ENCODE measurements at regions not wholly inside any gene's neighbourhood (a gene's known extent, or its start where the extent isn't known, plus 50 kb on each side); places are given as distances from the start of the nearest gene placed in this dataset.

- Histone ChIP-seq H3K4me2 (replicated peaks; ENCODE audit: low read depth, low read length, poor library complexity, severe bottlenecking) (no peak overlapping the region), H3K9me3 (ENCODE audit: control extremely low read depth in 1 of 3, control insufficient read depth in 2 of 3, insufficient read depth in 1 of 3, low read length in 2 of 3) (no peaks in the 10 kb centered on the region), H3K9ac (ENCODE audit: low read length) (no peak overlapping the region), H3K79me2 (ENCODE audit: control insufficient read depth, insufficient read depth, low read length) (no peaks in the 10 kb centered on the region), H3K4me1 (ENCODE audit: control insufficient read depth in 2 of 2, insufficient read depth in 2 of 2, low read length in 2 of 2) (no peaks in the 10 kb centered on the region), H3K36me3 (replicated peaks in 1 of 2; ENCODE audit: control extremely low read depth in 1 of 2, control insufficient read depth in 1 of 2, extremely low read depth in 1 of 2, insufficient read depth in 2 of 2, low read length in 1 of 2) (no peaks in the 10 kb centered on the region), H3K27ac (ENCODE audit: low read length in 2 of 2) (no peak overlapping the region), H3K4me3 (ENCODE audit: control extremely low read depth in 1 of 5, extremely low read depth in 1 of 5, insufficient read depth in 1 of 5, low read depth in 2 of 5, low read length in 4 of 5) (no peak overlapping the region), H2AFZ (ENCODE audit: insufficient read depth, low read depth, low read length, poor library complexity, severe bottlenecking) (no peak overlapping the region), H4K20me1 (ENCODE audit: control insufficient read depth, insufficient read depth, low read length, poor library complexity, severe bottlenecking) (no peaks in the 10 kb centered on the region), H3K27me3 (replicated peaks in 1 of 4; ENCODE audit: control extremely low read depth in 1 of 4, control insufficient read depth in 3 of 4, insufficient read depth in 4 of 4, low read length in 3 of 4) (no peaks in the 10 kb centered on the region)
- intact Hi-C loops (cut with micrococcal nuclease), result no loop called here
- H3K4me3 Mint-ChIP-seq, result no peak overlapping the region
- 67% methylated on average over 2 of the region's 6 CpGs for WGBS (ENCODE audit: insufficient coverage)
- no peaks in the 10 kb centered on the region for H3K4me1 Mint-ChIP-seq
- H3K9me3 Mint-ChIP-seq (ENCODE audit: insufficient read depth), result no peaks in the 10 kb centered on the region
- POLR2A ChIA-PET, result no interaction called here
- H3K27ac Mint-ChIP-seq, result no peak overlapping the region
- ATAC-seq (ENCODE audit: low read depth) (no peak), DNase-seq (no peak)
- peaks cover 30% of the 10 kb centered on the region for H3K27me3 Mint-ChIP-seq
- TF ChIP-seq CTCF (IDR thresholded peaks at IDR 0.05), result no peak
- no peak for TF ChIP-seq EZH2 (IDR thresholded peaks at IDR 0.05; ENCODE audit: borderline replicate concordance, insufficient read depth, low read depth, low read length, poor library complexity, severe bottlenecking)
- CTCF ChIA-PET, result no interaction called here
These were observed 414.0 kb downstream of the MN1 start for GRCh38 chr22:27387561-27387960.

GRCh38 chr22:27388090-27388600, 413.4 kb downstream of the MN1 start:
- no peak overlapping the region for H3K4me3 Mint-ChIP-seq
- Histone ChIP-seq H3K9ac (ENCODE audit: low read length) (no peak overlapping the region), H3K79me2 (ENCODE audit: control insufficient read depth, insufficient read depth, low read length) (no peaks in the 10 kb centered on the region), H3K4me2 (replicated peaks; ENCODE audit: low read depth, low read length, poor library complexity, severe bottlenecking) (no peak overlapping the region), H4K20me1 (ENCODE audit: control insufficient read depth, insufficient read depth, low read length, poor library complexity, severe bottlenecking) (no peaks in the 10 kb centered on the region), H3K36me3 (replicated peaks in 1 of 2; ENCODE audit: control extremely low read depth in 1 of 2, control insufficient read depth in 1 of 2, extremely low read depth in 1 of 2, insufficient read depth in 2 of 2, low read length in 1 of 2) (no peaks in the 10 kb centered on the region), H3K4me3 (ENCODE audit: control extremely low read depth in 1 of 5, extremely low read depth in 1 of 5, insufficient read depth in 1 of 5, low read depth in 2 of 5, low read length in 4 of 5) (no peak overlapping the region), H3K9me3 (ENCODE audit: control extremely low read depth in 1 of 3, control insufficient read depth in 2 of 3, insufficient read depth in 1 of 3, low read length in 2 of 3) (no peaks in the 10 kb centered on the region), H3K27me3 (replicated peaks in 1 of 4; ENCODE audit: control extremely low read depth in 1 of 4, control insufficient read depth in 3 of 4, insufficient read depth in 4 of 4, low read length in 3 of 4) (no peaks in the 10 kb centered on the region), H2AFZ (ENCODE audit: insufficient read depth, low read depth, low read length, poor library complexity, severe bottlenecking) (no peak overlapping the region), H3K27ac (ENCODE audit: low read length in 2 of 2) (no peak overlapping the region), H3K4me1 (ENCODE audit: control insufficient read depth in 2 of 2, insufficient read depth in 2 of 2, low read length in 2 of 2) (no peaks in the 10 kb centered on the region)
- no peaks in the 10 kb centered on the region for H3K4me1 Mint-ChIP-seq
- ATAC-seq (ENCODE audit: low read depth) (no peak), DNase-seq (no peak)
- ChIA-PET CTCF (no interaction called here), POLR2A (no interaction called here)
- H3K27me3 Mint-ChIP-seq, result peaks cover 30% of the 10 kb centered on the region
- intact Hi-C loops (cut with micrococcal nuclease), result no loop called here
- H3K27ac Mint-ChIP-seq, result no peak overlapping the region
- no peaks in the 10 kb centered on the region for H3K9me3 Mint-ChIP-seq (ENCODE audit: insufficient read depth)
- 33% methylated on average over 2 of the region's 3 CpGs for WGBS (ENCODE audit: insufficient coverage)
- TF ChIP-seq EZH2 (IDR thresholded peaks at IDR 0.05; ENCODE audit: borderline replicate concordance, insufficient read depth, low read depth, low read length, poor library complexity, severe bottlenecking) (no peak), CTCF (IDR thresholded peaks at IDR 0.05) (no peak)
